ENCODE measurements at regions not wholly inside any gene's neighbourhood (a gene's known extent, or its start where the extent isn't known, plus 50 kb on each side); places are given as distances from the start of the nearest gene placed in this dataset.

DNA sequence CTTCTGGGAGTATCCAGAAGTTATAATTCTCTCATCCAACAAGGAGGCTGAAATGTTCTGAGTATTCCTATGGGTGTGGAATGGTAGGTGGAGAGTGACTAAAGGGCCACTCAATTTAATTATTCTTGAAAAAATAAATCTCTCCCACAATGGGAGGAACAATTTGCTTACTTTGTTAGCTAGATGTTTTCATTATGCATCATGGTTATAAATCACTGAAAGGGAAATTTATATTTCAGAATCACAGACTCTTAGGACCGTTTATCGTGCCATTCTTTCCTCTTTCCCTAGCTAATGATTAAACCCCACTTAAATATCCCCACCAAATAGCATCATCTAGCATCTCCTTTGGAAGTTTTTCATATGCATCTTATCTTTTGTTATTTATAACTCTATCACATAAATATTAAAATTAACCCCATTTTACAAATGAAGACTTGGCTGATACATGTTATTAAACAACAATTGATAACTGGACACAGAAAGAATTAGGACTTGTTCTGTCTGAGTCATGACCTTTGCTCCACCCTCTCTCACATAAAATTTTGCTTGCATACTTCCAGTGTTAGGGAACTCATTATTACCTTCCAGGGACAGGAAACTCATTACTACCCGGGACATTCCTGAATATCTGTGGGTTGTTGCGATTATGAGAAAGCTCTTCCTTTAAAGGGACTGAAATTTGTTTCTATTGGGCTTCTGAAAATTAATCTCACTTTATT, 94.9 kb upstream of the NMUR2 start:
- no peak for ATAC-seq
- TF ChIP-seq ESRRG (CRISPR knock-in tag; IDR thresholded peaks at IDR 0.05), result no peak
- TF ChIP-seq, protein P1, sequence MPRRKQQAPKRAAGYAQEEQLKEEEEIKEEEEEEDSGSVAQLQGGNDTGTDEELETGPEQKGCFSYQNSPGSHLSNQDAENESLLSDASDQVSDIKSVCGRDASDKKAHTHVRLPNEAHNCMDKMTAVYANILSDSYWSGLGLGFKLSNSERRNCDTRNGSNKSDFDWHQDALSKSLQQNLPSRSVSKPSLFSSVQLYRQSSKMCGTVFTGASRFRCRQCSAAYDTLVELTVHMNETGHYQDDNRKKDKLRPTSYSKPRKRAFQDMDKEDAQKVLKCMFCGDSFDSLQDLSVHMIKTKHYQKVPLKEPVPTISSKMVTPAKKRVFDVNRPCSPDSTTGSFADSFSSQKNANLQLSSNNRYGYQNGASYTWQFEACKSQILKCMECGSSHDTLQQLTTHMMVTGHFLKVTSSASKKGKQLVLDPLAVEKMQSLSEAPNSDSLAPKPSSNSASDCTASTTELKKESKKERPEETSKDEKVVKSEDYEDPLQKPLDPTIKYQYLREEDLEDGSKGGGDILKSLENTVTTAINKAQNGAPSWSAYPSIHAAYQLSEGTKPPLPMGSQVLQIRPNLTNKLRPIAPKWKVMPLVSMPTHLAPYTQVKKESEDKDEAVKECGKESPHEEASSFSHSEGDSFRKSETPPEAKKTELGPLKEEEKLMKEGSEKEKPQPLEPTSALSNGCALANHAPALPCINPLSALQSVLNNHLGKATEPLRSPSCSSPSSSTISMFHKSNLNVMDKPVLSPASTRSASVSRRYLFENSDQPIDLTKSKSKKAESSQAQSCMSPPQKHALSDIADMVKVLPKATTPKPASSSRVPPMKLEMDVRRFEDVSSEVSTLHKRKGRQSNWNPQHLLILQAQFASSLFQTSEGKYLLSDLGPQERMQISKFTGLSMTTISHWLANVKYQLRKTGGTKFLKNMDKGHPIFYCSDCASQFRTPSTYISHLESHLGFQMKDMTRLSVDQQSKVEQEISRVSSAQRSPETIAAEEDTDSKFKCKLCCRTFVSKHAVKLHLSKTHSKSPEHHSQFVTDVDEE (CRISPR knock-in tag; IDR thresholded peaks at IDR 0.05), result no peak
- TF ChIP-seq, protein P2, sequence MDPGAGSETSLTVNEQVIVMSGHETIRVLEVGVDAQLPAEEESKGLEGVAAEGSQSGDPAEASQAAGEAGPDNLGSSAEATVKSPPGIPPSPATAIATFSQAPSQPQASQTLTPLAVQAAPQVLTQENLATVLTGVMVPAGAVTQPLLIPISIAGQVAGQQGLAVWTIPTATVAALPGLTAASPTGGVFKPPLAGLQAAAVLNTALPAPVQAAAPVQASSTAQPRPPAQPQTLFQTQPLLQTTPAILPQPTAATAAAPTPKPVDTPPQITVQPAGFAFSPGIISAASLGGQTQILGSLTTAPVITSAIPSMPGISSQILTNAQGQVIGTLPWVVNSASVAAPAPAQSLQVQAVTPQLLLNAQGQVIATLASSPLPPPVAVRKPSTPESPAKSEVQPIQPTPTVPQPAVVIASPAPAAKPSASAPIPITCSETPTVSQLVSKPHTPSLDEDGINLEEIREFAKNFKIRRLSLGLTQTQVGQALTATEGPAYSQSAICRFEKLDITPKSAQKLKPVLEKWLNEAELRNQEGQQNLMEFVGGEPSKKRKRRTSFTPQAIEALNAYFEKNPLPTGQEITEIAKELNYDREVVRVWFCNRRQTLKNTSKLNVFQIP (CRISPR knock-in tag; IDR thresholded peaks at IDR 0.05; ENCODE audit: borderline replicate concordance, low read depth), result no peak
- TF ChIP-seq TOX (CRISPR knock-in tag; IDR thresholded peaks at IDR 0.05; ENCODE audit: borderline replicate concordance), result no peak

DNA sequence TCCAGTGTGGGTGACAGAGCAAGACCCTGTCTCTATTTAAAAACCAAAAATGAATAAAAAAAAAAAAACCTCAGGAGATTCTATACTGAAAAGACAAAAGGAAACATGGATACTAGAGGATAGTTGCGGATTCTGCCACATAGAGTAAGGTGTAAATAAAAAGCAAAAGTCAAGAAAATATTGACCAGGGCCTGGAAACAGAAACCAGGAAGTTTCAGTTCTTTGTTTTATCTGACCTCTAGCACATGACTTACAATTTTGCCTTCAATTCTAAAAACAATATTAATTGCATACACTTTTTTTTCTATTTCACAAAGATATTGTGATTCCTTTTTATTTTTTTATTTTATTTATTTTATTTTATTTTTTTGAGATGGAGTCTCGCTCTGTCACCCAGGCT, 96.2 kb upstream of the NMUR2 start:
- TF ChIP-seq SNAI2 (CRISPR knock-in tag; IDR thresholded peaks at IDR 0.05) (no peak), PPARA (CRISPR knock-in tag; IDR thresholded peaks at IDR 0.05; ENCODE audit: borderline replicate concordance) (no peak), OSR1 (CRISPR knock-in tag; IDR thresholded peaks at IDR 0.05) (no peak), ESRRG (CRISPR knock-in tag; IDR thresholded peaks at IDR 0.05) (no peak)
- TF ChIP-seq, protein P3, sequence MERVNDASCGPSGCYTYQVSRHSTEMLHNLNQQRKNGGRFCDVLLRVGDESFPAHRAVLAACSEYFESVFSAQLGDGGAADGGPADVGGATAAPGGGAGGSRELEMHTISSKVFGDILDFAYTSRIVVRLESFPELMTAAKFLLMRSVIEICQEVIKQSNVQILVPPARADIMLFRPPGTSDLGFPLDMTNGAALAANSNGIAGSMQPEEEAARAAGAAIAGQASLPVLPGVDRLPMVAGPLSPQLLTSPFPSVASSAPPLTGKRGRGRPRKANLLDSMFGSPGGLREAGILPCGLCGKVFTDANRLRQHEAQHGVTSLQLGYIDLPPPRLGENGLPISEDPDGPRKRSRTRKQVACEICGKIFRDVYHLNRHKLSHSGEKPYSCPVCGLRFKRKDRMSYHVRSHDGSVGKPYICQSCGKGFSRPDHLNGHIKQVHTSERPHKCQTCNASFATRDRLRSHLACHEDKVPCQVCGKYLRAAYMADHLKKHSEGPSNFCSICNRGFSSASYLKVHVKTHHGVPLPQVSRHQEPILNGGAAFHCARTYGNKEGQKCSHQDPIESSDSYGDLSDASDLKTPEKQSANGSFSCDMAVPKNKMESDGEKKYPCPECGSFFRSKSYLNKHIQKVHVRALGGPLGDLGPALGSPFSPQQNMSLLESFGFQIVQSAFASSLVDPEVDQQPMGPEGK (CRISPR knock-in tag; IDR thresholded peaks at IDR 0.05; ENCODE audit: borderline replicate concordance), result no peak
- ATAC-seq, result no peak

DNA sequence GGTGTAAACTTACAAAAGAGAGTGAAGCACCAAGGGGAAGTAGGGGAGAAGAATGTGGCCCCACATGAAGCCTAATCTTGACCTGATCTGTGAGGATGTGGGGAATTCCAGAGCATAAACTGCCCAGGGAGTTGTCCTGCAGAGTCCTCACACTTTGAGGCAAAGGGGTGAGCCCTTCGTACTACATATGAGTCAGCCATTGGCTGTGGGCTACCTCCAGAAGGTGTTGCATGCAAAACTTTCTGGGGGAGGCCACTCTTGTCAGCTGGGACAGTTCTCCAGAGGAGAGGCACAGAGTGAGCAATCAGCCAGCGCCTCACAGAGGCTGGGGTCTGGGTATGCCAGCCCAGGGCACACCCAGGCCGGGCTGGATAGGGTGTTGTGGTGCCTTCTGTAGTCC, 98.1 kb upstream of the NMUR2 start:
- ATAC-seq, result no peak
- TF ChIP-seq, protein P2 (CRISPR knock-in tag; IDR thresholded peaks at IDR 0.05; ENCODE audit: borderline replicate concordance, low read depth), result no peak
- TF ChIP-seq PPARA (CRISPR knock-in tag; IDR thresholded peaks at IDR 0.05; ENCODE audit: borderline replicate concordance) (no peak), GLIS3 (CRISPR knock-in tag; IDR thresholded peaks at IDR 0.05) (no peak), OSR1 (CRISPR knock-in tag; IDR thresholded peaks at IDR 0.05) (no peak), ZNF565 (CRISPR knock-in tag; conservative IDR thresholded peaks at IDR 0.05; ENCODE audit: low read depth) (no peak), ZNF8 (CRISPR knock-in tag; IDR thresholded peaks at IDR 0.05) (no peak), ZNF70 (CRISPR knock-in tag; IDR thresholded peaks at IDR 0.05) (no peak), ZFP3 (CRISPR knock-in tag; IDR thresholded peaks at IDR 0.05) (no peak), TOX (CRISPR knock-in tag; IDR thresholded peaks at IDR 0.05; ENCODE audit: borderline replicate concordance) (no peak)
- TF ChIP-seq, protein P3 (CRISPR knock-in tag; IDR thresholded peaks at IDR 0.05; ENCODE audit: borderline replicate concordance), result no peak

DNA sequence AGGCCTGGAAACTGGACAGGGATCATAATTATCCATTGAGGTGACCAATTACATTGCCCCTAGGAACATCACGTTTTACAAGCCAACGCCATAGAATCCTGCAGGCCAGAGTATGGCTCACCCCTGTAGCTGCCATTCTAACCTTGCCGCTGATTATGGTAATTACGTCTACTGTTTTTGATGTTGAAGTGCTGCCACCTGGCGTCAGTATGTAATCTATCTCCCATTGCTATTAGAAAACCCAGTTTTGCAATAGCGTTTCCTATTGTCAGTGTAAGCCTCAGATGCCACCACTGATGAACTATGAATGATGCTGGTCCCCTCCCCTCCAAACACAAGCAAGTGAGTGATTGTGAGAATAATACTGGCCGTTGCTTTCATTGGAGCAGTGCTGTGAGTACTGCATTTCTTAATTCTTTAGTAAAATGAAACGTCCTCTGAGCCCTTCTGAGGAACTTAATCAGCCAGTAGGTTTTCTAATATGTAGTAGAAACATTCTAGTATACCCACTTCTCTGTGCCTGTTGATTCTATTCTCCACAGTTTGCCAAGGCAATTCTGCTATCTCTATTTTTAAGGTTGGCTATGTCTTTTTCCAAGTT, 100.5 kb upstream of the NMUR2 start:
- TF ChIP-seq GLIS3 (CRISPR knock-in tag; IDR thresholded peaks at IDR 0.05) (no peak), TCF4 (CRISPR knock-in tag; IDR thresholded peaks at IDR 0.05; ENCODE audit: borderline replicate concordance) (no peak), ESRRG (CRISPR knock-in tag; IDR thresholded peaks at IDR 0.05) (no peak), ARNTL (CRISPR knock-in tag; IDR thresholded peaks at IDR 0.05; ENCODE audit: borderline replicate concordance, low read depth) (no peak), OSR1 (CRISPR knock-in tag; IDR thresholded peaks at IDR 0.05) (no peak)
- peak; percentile 88 for ATAC-seq
